ENCODE measurements at regions not wholly inside any gene's neighbourhood (a gene's known extent, or its start where the extent isn't known, plus 50 kb on each side); places are given as distances from the start of the nearest gene placed in this dataset.

DNA sequence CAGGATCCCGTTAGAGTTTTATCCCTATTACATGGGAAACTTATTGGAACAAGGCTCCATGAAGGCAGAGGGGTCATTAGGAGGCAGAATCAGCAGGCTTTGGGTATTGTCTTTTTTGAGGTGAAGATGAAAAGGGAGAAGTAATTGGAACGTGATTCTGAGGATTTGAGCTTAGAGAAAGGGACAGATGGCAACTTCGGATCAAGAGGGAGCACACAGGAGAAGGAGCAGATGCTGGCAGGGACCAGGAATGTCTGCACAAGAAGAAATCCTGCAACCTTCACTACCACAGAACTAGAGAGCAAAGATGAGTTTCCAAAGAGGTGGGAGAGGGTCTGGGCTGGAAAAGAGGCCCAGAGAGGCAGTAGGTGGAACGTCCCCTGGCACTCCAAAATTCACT is 202.8 kb downstream of the RRAGC start:
- TF ChIP-seq CTCF (IDR thresholded peaks at IDR 0.05), result no peak
- TF ChIP-seq POLR2AphosphoS5 (IDR thresholded peaks at IDR 0.05), result no peak
